ENCODE measurements at regions not wholly inside any gene's neighbourhood (a gene's known extent, or its start where the extent isn't known, plus 50 kb on each side); places are given as distances from the start of the nearest gene placed in this dataset.
"Not testable (repeated sequence)": the region's sequence is repeated elsewhere in the genome, so short reads cannot be mapped to it uniquely, and the experiment has no call there.

GRCh38 chr2:128604581-128604980 is 285.9 kb upstream of the HS6ST1 start:
- not testable (repeated sequence) for DNase-seq (ENCODE audit: extremely low read depth in 1 of 2, low read depth in 1 of 2)

GRCh38 chr2:128605421-128605820 is 286.8 kb upstream of the HS6ST1 start:
- no peak for DNase-seq (ENCODE audit: extremely low read depth in 1 of 2, low read depth in 1 of 2)

DNA sequence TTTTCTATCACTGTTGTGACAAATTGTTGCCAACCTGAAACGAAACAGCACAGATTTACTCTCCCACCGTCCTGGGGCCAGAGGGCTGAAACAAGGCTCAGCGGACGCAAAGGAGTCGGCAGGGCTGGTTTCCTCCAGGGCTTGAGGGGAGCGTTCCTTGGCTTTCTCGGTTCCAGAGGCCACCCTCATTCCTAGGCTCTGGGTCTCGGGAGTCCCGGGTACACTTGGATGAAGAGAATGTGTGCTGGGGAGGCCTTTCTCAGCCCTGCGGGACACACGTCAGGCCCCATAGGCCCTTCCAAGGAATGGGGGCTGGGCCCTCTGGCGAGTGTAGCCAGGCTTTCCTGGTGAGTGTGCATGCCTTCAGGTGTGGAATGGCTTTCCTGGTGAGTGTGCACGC is 287.3 kb upstream of the HS6ST1 start:
- DNase-seq (ENCODE audit: extremely low read depth in 1 of 2, low read depth in 1 of 2): no peak

- DNase-seq (ENCODE audit: extremely low read depth in 1 of 2, low read depth in 1 of 2): no peak
These were observed 288.2 kb upstream of the HS6ST1 start for GRCh38 chr2:128606837-128607236.

DNA sequence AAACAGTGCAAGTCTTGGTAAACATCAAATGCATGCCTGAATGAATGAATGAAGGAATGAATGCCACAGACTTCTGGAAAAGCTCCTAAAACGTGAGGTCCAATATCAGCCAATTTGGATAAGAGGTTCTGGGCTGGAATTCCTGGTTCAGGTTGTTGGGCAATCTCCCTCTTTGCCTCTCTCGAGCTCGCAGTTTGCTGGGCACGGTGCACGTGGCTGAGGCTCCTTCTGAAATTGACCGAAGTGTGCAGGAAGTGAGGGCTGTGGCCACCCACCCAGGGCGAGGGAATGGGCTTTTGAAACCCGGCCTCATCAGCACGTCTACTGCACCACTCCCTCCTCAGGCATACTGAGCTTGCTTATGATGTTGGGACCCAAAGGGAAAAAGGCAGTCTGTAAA is 288.8 kb upstream of the HS6ST1 start:
- DNase-seq (ENCODE audit: extremely low read depth in 1 of 2, low read depth in 1 of 2): no peak

GRCh38 chr2:128607911-128608506 is 289.3 kb upstream of the HS6ST1 start:
- DNase-seq (ENCODE audit: extremely low read depth in 1 of 2, low read depth in 1 of 2): no peak

DNA sequence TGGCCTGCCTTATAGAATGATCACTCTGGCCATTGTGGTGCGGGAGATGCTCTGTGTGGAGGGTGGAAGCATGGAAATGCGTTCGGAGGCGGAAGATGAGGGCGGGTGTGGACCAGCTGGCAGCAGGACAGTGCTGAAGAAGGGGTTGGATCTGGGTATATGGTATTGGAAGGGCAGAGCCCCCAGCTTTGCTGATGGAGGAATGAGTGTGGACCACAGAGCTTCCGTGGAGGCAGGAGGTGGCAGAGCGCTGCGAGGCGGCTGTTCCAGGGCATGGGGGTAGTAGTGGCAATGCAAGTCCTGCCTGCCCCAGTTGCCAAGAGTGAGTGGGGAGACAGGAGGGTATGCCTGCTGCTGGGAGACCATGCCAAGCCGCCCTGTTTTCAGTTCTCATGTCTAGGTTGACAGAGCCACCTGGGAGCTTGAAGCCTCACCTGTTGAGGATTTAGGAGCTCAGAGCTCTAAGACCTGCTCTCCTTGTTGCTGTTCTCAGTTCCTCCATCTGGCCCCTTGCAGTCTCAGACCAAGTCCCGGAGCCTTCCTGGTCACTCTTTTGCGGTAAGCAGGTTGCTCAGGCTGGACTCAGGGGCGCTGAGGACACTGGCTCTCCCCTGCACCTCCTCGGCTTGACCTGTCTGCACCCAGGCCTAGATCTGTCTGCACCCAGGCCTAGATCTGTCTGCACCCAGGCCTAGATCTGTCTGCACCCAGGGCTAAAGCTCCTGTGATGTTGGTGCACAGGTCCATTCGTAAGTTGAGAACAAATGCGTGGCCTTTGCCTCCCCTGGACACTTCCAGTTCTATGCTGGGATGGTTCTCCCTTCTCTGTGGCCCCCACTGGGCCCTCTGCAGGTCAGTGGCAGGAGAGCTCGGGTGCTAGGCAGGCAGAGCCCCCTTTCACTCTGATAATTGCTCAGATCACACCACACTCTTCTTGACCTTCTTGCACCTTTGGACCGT is 290.5 kb upstream of the HS6ST1 start:
- DNase-seq (ENCODE audit: extremely low read depth in 1 of 2, low read depth in 1 of 2): no peak

DNA sequence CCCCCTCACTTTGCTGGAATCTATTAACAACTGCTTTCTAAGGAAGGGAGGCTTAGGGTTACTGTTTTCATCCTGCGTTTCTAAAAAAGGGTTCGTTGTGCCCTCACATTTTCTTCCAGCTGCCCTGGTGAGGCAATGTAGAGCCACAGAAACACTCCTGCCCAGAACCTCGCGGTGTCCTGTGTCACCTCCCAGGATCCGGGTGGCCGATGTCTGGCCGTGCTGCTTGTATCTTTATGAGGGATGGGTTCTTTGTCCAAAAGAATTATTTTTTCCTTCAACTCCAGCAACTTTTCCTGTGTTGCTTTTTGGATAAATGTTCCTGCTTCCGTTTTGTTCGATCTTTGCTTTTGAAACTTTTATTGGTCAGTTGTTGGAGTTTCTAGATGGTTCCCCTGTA is 291.8 kb upstream of the HS6ST1 start:
- no peak for DNase-seq (ENCODE audit: extremely low read depth in 1 of 2, low read depth in 1 of 2)

- no peak for DNase-seq (ENCODE audit: extremely low read depth in 1 of 2, low read depth in 1 of 2)
These were observed 293.0 kb upstream of the HS6ST1 start for GRCh38 chr2:128611421-128612320.

DNA sequence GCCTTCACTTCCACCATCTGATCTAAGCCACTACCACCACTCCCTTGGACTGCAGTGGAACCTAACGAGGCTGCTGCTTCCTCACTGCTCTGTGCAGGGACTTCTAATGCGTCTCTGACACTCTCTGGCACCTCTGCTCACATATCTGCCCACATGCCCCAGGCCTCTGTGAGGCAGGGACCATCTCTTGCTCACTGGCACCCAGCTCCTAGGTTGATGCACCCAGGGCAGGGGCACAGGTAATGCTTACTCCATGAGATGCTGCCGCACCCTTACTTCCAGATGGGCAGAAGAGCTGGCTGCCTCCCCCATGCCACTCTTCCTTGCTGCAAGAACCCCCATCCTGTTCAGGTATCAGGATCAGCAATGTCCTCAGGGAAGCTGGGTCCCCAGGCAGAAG is 294.0 kb upstream of the HS6ST1 start:
- no peak for DNase-seq (ENCODE audit: extremely low read depth in 1 of 2, low read depth in 1 of 2)

DNA sequence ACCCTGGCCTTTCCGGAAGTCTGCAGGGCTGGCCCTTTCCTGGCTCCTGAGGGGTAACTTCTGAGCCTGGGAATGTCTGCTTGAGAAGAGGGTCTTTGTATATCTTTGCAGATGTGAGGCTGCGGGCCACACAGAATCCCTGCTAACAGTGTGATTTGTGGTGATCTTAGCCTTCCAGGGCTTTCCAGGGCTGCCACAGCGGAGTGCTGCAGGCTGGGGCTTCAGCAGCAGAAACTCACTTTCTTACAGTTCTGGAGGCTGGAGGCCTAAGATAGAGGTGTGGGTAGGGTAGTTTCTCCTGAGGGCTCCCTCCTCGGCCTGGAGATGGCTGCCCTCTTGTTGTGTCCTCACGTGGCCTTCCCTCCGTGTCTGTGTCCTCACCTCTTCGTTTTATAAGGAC is 294.7 kb upstream of the HS6ST1 start:
- no peak for DNase-seq (ENCODE audit: extremely low read depth in 1 of 2, low read depth in 1 of 2)

DNA sequence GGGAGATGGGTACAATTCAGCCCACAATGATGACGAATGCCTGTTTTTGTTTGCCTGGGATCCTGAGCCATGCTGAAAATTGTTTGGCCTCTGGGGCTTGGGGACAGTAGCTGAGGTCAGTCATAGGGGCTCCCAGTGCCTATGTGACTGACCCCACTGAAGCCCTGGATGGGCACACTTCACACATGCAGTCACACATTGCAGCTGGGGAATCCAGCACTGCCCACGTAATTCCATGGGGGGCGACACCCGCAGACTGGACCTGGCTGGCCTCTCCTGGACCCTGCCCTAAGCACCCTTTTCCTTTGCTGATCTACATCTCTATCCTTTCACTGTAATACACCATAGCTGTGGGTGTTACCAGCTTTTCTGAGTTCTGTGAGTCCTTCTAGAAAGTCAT is 295.2 kb upstream of the HS6ST1 start:
- no peak for DNase-seq (ENCODE audit: extremely low read depth in 1 of 2, low read depth in 1 of 2)

DNA sequence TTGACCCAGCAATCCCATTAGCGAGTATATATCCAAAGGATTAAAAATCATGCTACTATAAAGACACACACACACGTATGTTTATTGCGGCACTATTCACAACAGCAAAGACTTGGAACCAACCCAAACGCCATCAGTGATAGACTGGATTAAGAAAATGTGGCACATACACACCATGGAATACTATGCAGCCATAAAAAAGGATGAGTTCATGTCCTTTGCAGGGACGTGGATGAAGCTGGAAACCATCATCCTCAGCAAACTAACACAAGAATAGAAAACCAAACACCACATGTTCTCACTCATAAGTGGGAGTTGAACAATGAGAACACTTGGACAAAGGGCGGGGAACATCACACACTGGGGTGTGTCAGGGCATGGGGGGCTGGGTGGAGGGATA is 296.2 kb upstream of the HS6ST1 start:
- DNase-seq (ENCODE audit: extremely low read depth in 1 of 2, low read depth in 1 of 2): not testable (repeated sequence)

DNA sequence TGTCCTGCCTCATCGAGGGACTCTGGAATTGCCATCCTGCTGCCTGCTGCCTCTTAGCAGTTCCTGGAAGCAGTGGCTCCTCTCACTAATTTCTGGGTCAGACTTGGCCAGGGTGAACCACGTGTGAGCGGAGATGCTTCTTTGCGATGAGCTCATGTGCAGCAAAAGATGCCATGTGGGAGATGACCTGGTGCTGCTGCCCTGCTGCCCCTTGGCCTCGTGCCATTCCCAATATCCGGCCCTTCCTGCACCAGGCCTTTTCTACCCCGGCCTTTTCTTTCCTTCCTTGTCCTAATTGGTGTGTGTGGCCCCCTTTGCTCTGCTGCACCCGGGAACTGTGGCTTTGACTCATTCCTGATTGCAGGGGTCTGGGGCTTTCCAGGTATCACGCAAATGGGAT is 296.9 kb upstream of the HS6ST1 start:
- no peak for DNase-seq (ENCODE audit: extremely low read depth in 1 of 2, low read depth in 1 of 2)

- no peak for DNase-seq (ENCODE audit: extremely low read depth in 1 of 2, low read depth in 1 of 2)
These were observed 298.4 kb upstream of the HS6ST1 start for GRCh38 chr2:128617029-128617590.

DNA sequence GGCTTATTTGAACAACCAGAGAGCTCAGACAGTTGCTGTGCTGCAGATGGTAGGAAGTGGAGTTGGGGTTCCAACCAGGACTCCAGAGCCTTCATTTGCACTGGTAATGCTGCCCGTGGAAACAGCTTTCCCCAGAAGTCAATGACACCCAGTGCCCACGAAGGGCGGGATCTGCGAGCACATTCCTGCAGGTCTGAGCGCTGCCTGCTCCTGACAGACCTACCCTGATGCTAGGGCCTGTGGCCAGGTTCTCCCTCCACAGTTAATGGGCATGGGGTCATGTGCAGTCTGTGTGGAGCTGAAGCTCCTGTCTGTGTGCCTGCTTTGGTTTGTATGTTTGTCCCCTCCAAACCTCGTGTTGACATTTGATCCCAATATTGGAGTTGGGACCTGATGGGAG is 299.0 kb upstream of the HS6ST1 start:
- DNase-seq (ENCODE audit: extremely low read depth in 1 of 2, low read depth in 1 of 2): no peak

DNA sequence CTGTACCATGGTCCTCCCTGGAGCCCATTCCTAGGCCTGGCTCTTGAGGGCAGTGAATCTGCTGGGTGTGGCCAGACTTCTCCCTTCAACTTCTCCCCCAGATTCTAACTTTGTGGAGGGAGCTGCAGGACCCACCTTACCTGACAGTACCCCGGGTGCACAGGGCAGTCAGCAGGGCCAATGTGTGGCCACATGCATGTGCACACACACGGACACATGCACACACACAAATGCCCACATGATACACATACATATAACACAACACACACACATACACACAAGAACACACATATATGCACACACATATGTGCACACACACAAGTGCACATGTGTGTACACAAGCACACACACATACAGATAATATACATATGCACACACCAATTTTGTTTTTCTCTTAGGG is 300.0 kb upstream of the HS6ST1 start:
- DNase-seq (ENCODE audit: extremely low read depth in 1 of 2, low read depth in 1 of 2): no peak

GRCh38 chr2:128619471-128620325 is 301.0 kb upstream of the HS6ST1 start:
- DNase-seq (ENCODE audit: extremely low read depth in 1 of 2, low read depth in 1 of 2): no peak

DNA sequence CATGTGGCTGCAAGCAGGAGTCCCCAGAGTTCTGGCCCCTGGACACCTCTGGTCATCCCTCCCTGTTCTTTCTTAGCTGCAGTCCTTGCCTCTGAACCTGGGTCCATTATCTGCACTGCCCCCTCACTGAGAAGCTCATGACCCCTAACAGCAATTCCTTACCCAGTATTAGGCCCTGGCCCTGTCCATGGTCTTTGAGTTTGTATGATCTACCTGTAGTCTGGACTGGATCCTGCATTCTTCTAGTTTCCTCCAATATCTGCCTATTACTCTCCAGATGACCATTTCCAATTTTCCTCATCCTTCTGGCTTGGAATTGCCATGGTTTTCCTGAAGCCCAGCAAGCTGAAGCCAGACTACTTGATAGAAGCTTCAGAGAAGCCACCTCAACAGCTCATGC is 302.4 kb upstream of the HS6ST1 start:
- no peak for DNase-seq (ENCODE audit: extremely low read depth in 1 of 2, low read depth in 1 of 2)

GRCh38 chr2:128622371-128622770 is 303.7 kb upstream of the HS6ST1 start:
- DNase-seq (ENCODE audit: extremely low read depth in 1 of 2, low read depth in 1 of 2): no peak

Data from stimulated activated CD8-positive, alpha-beta memory T cell treated with anti-CD3 and anti-CD28 coated beads, Interleukin-7, amount 100 ng/mL, for 48 hours (primary cell).